Cardiac fibroblast (primary cell): ENCODE measurements at regions not wholly inside any gene's neighbourhood (a gene's known extent, or its start where the extent isn't known, plus 50 kb on each side); places are given as distances from the start of the nearest gene placed in this dataset.

ENCODE experiments used
- DNase-seq, 2 donors: peaks; one replicate each; pipeline versions ENCODE4 v3.0.0 to v3.0.0-alpha.2; 2010; ENCODE audit warnings: low read depth in 2 of 2
- H3K4me3 ChIP-seq, 2 donors: replicated peaks in 1 of 2; 1 replicate in 1 of 2; 2 replicates in 1 of 2; pipeline ENCODE4 v1.5.1; 2011; ENCODE audit warnings: low read depth in 2 of 2, low read length in 2 of 2, mild to moderate bottlenecking in 2 of 2, moderate library complexity in 1 of 2
- CTCF ChIP-seq: IDR thresholded peaks from one replicate; pipeline ENCODE4 v1.5.1; 2011; ENCODE audit warnings: low read depth, mild to moderate bottlenecking, low read length, inconsistent platforms

DNA sequence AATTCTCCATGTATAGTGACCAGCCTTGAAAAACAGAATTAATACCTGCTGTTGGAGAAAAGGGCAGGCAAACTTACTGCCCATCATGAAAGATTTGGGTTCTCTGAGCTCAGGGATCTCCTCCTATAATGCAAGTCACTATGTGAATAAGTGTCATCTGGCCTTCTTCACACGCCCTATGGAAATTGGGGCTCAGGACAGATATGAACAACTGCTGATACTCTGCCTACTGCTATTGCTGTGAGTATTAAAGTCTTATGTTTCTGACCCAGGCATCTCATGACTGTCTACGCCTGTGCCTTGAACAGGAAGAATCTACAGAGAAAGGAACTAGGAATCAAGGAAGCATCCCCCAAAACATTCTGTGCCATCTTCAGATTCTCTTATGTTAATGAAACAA is 226.1 kb downstream of the SOD2 start:
- no peak for TF ChIP-seq CTCF
- no peak overlapping the region for H3K4me3 ChIP-seq
- DNase-seq, result no peak

GRCh38 chr6:159464816-159465215 is 228.2 kb downstream of the SOD2 start:
- TF ChIP-seq CTCF, result no peak
- no peak for DNase-seq

DNA sequence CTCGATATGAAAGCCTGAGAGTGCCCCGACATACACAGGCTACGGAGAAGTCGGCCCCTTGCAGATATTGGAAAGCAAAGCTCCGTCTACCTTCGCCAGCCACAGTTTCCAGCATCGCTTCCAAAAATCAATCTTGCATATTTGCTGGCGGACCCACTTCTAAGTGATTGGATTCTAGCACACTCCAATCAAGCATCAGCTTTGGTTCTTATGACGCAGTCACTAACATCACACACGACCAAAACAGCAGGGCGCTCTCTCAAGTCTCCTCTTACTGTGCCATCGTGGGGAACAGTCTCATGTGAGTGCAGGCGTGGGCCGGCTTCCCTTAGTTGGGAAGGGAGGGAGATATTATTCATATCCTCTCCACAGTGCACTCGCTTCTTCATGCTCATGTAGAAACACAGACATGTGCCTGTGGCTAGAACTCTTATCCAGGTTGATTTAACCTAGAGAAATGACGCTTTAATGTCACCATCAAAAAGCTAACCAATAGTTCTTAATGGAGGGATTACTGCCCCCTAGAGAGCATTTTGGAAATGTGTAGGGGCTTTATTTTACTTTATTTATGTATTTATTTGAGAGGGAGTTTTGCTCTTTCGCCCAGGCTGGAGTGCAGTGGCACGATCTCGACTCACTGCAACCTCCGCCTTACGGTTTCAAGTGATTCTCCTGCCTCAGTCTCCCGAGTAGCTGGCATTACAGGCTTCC is 229.8 kb downstream of the SOD2 start:
- peak; percentile 40 to 42 for DNase-seq
- peak; percentile 18 for TF ChIP-seq CTCF
- H3K4me3 ChIP-seq, result no peak overlapping the region

More at GRCh38 chr6:159464816-159465215, 228.2 kb downstream of the SOD2 start:
- no peak overlapping the region for H3K4me3 ChIP-seq

- TF ChIP-seq CTCF, result no peak
- no peak overlapping the region for H3K4me3 ChIP-seq
- no peak for DNase-seq
These were observed 230.6 kb downstream of the SOD2 start for GRCh38 chr6:159462431-159462830.

DNA sequence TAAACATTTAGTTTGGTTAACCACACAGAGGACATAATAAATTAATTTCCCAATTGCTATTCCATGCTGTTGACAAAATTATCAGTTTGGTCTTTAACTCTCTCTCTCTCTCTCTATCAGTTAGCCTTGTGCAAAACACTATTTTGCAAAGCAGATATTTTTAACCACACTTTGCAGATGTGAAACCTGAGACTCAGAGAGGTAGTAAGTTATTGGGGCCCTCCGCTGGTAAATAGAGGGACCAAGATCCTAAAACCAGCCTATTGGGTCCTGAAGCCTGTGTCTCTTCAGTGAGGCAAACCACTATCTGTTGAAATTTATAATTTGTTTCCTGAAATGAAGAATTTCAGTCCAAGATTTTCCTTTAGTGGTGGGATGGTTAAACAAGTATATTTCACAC is 231.0 kb downstream of the SOD2 start:
- TF ChIP-seq CTCF, result no peak
- no peak overlapping the region for H3K4me3 ChIP-seq
- DNase-seq, result no peak

- TF ChIP-seq CTCF, result no peak
- no peak overlapping the region for H3K4me3 ChIP-seq
- DNase-seq, result no peak
These were observed 231.8 kb downstream of the SOD2 start for GRCh38 chr6:159461266-159461665.

DNA sequence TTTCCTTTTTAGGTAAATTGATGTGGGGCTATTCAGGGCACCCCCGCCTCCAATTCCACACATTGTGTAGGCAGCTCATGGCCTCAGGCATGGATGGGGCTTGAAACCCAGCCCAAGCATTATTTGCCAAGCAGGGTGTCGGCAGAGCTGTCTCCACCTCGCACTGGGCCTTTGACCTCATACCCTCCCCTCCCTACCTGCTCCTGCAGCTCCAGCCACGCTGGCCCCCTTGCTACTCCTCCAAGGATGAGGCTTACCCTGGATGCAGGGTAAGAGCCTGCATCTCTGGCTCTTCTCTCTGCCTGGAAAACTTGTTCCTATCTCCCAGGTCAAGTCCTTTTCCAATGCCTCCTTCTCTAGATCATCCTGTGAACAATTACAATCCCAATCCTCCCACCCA is 232.6 kb downstream of the SOD2 start:
- no peak for DNase-seq
- H3K4me3 ChIP-seq, result no peak overlapping the region
- no peak for TF ChIP-seq CTCF
